T-helper 2 cell (primary cell): ENCODE measurements at regions not wholly inside any gene's neighbourhood (a gene's known extent, or its start where the extent isn't known, plus 50 kb on each side); places are given as distances from the start of the nearest gene placed in this dataset.
"Not testable (repeated sequence)": the region's sequence is repeated elsewhere in the genome, so short reads cannot be mapped to it uniquely, and the experiment has no call there.

Experiments
- DNase-seq, 5 experiments: peaks; one replicate each; pipeline versions ENCODE4 v3.0.0 to v3.0.0-alpha.2; 2012 to 2022

GRCh38 chr11:128153697-128154048 lies 433.7 kb downstream of the ETS1 start:
- DNase-seq = no peak

- DNase-seq = no peak
Observed at GRCh38 chr11:128152796-128153696, 434.3 kb downstream of the ETS1 start.

GRCh38 chr11:128151780-128152179 lies 435.6 kb downstream of the ETS1 start:
- DNase-seq = no peak

- DNase-seq = no peak
Observed at GRCh38 chr11:128151338-128151737, 436.0 kb downstream of the ETS1 start.

GRCh38 chr11:128148208-128148607 lies 439.1 kb downstream of the ETS1 start:
- no peak for DNase-seq

GRCh38 chr11:128146926-128147605 lies 440.3 kb downstream of the ETS1 start:
- no peak for DNase-seq

GRCh38 chr11:128140293-128140692 lies 447.1 kb downstream of the ETS1 start:
- not testable (repeated sequence) for DNase-seq

- no peak for DNase-seq
Observed at GRCh38 chr11:128135451-128135850, 451.9 kb downstream of the ETS1 start.

- DNase-seq = no peak
Observed at GRCh38 chr11:128133501-128133900, 453.9 kb downstream of the ETS1 start.

GRCh38 chr11:128130052-128130451 lies 457.3 kb downstream of the ETS1 start:
- DNase-seq = no peak

GRCh38 chr11:128125723-128126122 lies 461.6 kb downstream of the ETS1 start:
- DNase-seq = no peak

GRCh38 chr11:128116885-128117284 lies 470.5 kb downstream of the ETS1 start:
- no peak for DNase-seq

- DNase-seq = no peak
Observed at GRCh38 chr11:128116447-128116846, 470.9 kb downstream of the ETS1 start.

- peak in 1 of 5 experiments; percentile 10 for DNase-seq
Observed at GRCh38 chr11:128105950-128106349, 481.4 kb downstream of the ETS1 start.

GRCh38 chr11:128105511-128105910 lies 481.8 kb downstream of the ETS1 start:
- DNase-seq = no peak

GRCh38 chr11:128103278-128103873 lies 484.0 kb downstream of the ETS1 start:
- DNase-seq = no peak

- DNase-seq = no peak
Observed at GRCh38 chr11:128098781-128099180, 488.6 kb downstream of the ETS1 start.

- DNase-seq = no peak
Observed at GRCh38 chr11:128095466-128095981, 491.8 kb downstream of the ETS1 start.

- no peak for DNase-seq
Observed at GRCh38 chr11:128093689-128094088, 493.7 kb downstream of the ETS1 start.

GRCh38 chr11:128089962-128090361 lies 497.4 kb downstream of the ETS1 start:
- DNase-seq = no peak

GRCh38 chr11:128086794-128087193 lies 500.6 kb downstream of the ETS1 start:
- DNase-seq = no peak

GRCh38 chr11:128085276-128085675 lies 502.1 kb downstream of the ETS1 start:
- DNase-seq = no peak

- no peak for DNase-seq
Observed at GRCh38 chr11:128082574-128082973, 504.8 kb downstream of the ETS1 start.

GRCh38 chr11:128069665-128070064 lies 517.7 kb downstream of the ETS1 start:
- no peak for DNase-seq
